ENCODE measurements at regions not wholly inside any gene's neighbourhood (a gene's known extent, or its start where the extent isn't known, plus 50 kb on each side); places are given as distances from the start of the nearest gene placed in this dataset.

- H3K4me1 ChIP-seq (ENCODE audit: control insufficient read depth, extremely low read depth, insufficient read depth, low read length) = no peaks in the 10 kb centered on the region
- H3K9me3 ChIP-seq (ENCODE audit: control insufficient read depth, low read depth, low read length) = no peaks in the 10 kb centered on the region
- no peaks in the 10 kb centered on the region for H4K20me1 ChIP-seq (ENCODE audit: control insufficient read depth, extremely low read depth, insufficient read depth, low read length)
- H3K9me1 ChIP-seq (ENCODE audit: control insufficient read depth, extremely low read depth, insufficient read depth, low read length) = no peaks in the 10 kb centered on the region
- DNase-seq (ENCODE audit: low read depth, low spot score) (no peak), FAIRE-seq (no peak)
- H2AFZ ChIP-seq (ENCODE audit: control insufficient read depth, low read length) = no peak overlapping the region
- TF ChIP-seq EZH2 (IDR thresholded peaks at IDR 0.05; ENCODE audit: low read length) = no peak
- no peak for TF ChIP-seq CTCF (optimal IDR thresholded peaks at IDR 0.05 in 1 of 3, IDR thresholded peaks at IDR 0.05 in 1 of 3, conservative IDR thresholded peaks at IDR 0.05 in 1 of 3; ENCODE audit: extremely low read depth in 1 of 3, insufficient read depth in 2 of 3, low read length in 3 of 3)
- no peak overlapping the region for H3K27ac ChIP-seq (ENCODE audit: control insufficient read depth, insufficient read depth, low read length)
- dilution Hi-C loops (cut with MboI; ENCODE audit: extremely low pct_ligation_motif_present, low sequenced_read_pairs) = no loop called here
- H3K27me3 ChIP-seq (ENCODE audit: control insufficient read depth, extremely low read depth, insufficient read depth, low read length) = no peaks in the 10 kb centered on the region
- no peak overlapping the region for H3K4me3 ChIP-seq (ENCODE audit: control insufficient read depth in 2 of 3, extremely low read depth in 1 of 3, insufficient read depth in 2 of 3, low read depth in 1 of 3, low read length in 3 of 3)
- no peaks in the 10 kb centered on the region for H3K79me2 ChIP-seq (ENCODE audit: control insufficient read depth, insufficient read depth, low read length)
- no peak overlapping the region for H3K9ac ChIP-seq (ENCODE audit: control insufficient read depth, extremely low read depth, insufficient read depth, low read length)
- H3K36me3 ChIP-seq (ENCODE audit: control insufficient read depth in 2 of 2, extremely low read depth in 1 of 2, insufficient read depth in 2 of 2, low read length in 2 of 2) = no peaks in the 10 kb centered on the region
- H3K4me2 ChIP-seq (ENCODE audit: control insufficient read depth, extremely low read depth, insufficient read depth, low read depth, low read length) = no peak overlapping the region
Measured at GRCh38 chr5:8314965-8315364, 446.0 kb downstream of the MTRR start.

- no peaks in the 10 kb centered on the region for H3K79me2 ChIP-seq (ENCODE audit: control insufficient read depth, insufficient read depth, low read length)
- no peaks in the 10 kb centered on the region for H3K36me3 ChIP-seq (ENCODE audit: control insufficient read depth in 2 of 2, extremely low read depth in 1 of 2, insufficient read depth in 2 of 2, low read length in 2 of 2)
- dilution Hi-C loops (cut with MboI; ENCODE audit: extremely low pct_ligation_motif_present, low sequenced_read_pairs) = no loop called here
- FAIRE-seq (no peak), DNase-seq (ENCODE audit: low read depth, low spot score) (no peak)
- no peaks in the 10 kb centered on the region for H3K9me1 ChIP-seq (ENCODE audit: control insufficient read depth, extremely low read depth, insufficient read depth, low read length)
- no peak overlapping the region for H3K4me2 ChIP-seq (ENCODE audit: control insufficient read depth, extremely low read depth, insufficient read depth, low read depth, low read length)
- no peak overlapping the region for H3K27ac ChIP-seq (ENCODE audit: control insufficient read depth, insufficient read depth, low read length)
- H3K9ac ChIP-seq (ENCODE audit: control insufficient read depth, extremely low read depth, insufficient read depth, low read length) = no peak overlapping the region
- no peak overlapping the region for H2AFZ ChIP-seq (ENCODE audit: control insufficient read depth, low read length)
- no peaks in the 10 kb centered on the region for H3K9me3 ChIP-seq (ENCODE audit: control insufficient read depth, low read depth, low read length)
- no peaks in the 10 kb centered on the region for H4K20me1 ChIP-seq (ENCODE audit: control insufficient read depth, extremely low read depth, insufficient read depth, low read length)
- H3K4me1 ChIP-seq (ENCODE audit: control insufficient read depth, extremely low read depth, insufficient read depth, low read length) = no peaks in the 10 kb centered on the region
- H3K27me3 ChIP-seq (ENCODE audit: control insufficient read depth, extremely low read depth, insufficient read depth, low read length) = no peaks in the 10 kb centered on the region
- H3K4me3 ChIP-seq (ENCODE audit: control insufficient read depth in 2 of 3, extremely low read depth in 1 of 3, insufficient read depth in 2 of 3, low read depth in 1 of 3, low read length in 3 of 3) = no peak overlapping the region
- TF ChIP-seq CTCF (optimal IDR thresholded peaks at IDR 0.05 in 1 of 3, IDR thresholded peaks at IDR 0.05 in 1 of 3, conservative IDR thresholded peaks at IDR 0.05 in 1 of 3; ENCODE audit: extremely low read depth in 1 of 3, insufficient read depth in 2 of 3, low read length in 3 of 3) (no peak), EZH2 (IDR thresholded peaks at IDR 0.05; ENCODE audit: low read length) (no peak)
Measured at GRCh38 chr5:8316608-8317280, 447.8 kb downstream of the MTRR start.

All from keratinocyte (primary cell).